GM23248 (cell line): ENCODE measurements at regions not wholly inside any gene's neighbourhood (a gene's known extent, or its start where the extent isn't known, plus 50 kb on each side); places are given as distances from the start of the nearest gene placed in this dataset.
A peak's percentile ranks its signal among the peaks of the same experiment; 100 is the strongest.

Experiments used
- DNase-seq: peaks from one replicate; pipeline ENCODE4 v3.0.0-alpha.2; 2015
- H2AFZ ChIP-seq: fragments of 200-600 bp; sonication (generic); 2 replicates; pipeline ENCODE4 v1.6.1; 2016; ENCODE audit warnings: antibody characterized with exemption
- H3F3A ChIP-seq: fragments of 200-600 bp; sonication (generic); 2 replicates; pipeline ENCODE4 v1.6.1; 2016; ENCODE audit warnings: mild to moderate bottlenecking, antibody characterized with exemption, mixed run types; ENCODE audit not compliant: insufficient read depth
- H3K27ac ChIP-seq: fragments of 200-600 bp; sonication (generic); 2 replicates; pipeline ENCODE4 v1.5.1; 2016; ENCODE audit warnings: mild to moderate bottlenecking
- H3K27me3 ChIP-seq: fragments of 200-600 bp; sonication (generic); replicated peaks from 2 replicates; pipeline ENCODE4 v1.6.1; 2016; ENCODE audit warnings: mild to moderate bottlenecking; ENCODE audit not compliant: insufficient read depth
- H3K36me3 ChIP-seq: fragments of 200-600 bp; sonication (generic); 2 replicates; pipeline ENCODE4 v1.6.1; 2016; ENCODE audit warnings: low read depth, mild to moderate bottlenecking
- H3K4me1 ChIP-seq: fragments of 200-600 bp; sonication (generic); 2 replicates; pipeline ENCODE4 v1.6.1; 2016; ENCODE audit warnings: mild to moderate bottlenecking; ENCODE audit not compliant: insufficient read depth
- H3K4me2 ChIP-seq: fragments of 200-600 bp; sonication (generic); one replicate; pipeline ENCODE4 v1.6.1; 2016; ENCODE audit warnings: mild to moderate bottlenecking; ENCODE audit not compliant: unreplicated experiment
- H3K4me3 ChIP-seq: fragments of 200-600 bp; sonication (generic); 2 replicates; pipeline ENCODE4 v1.5.1; 2016; ENCODE audit warnings: mild to moderate bottlenecking
- H3K79me2 ChIP-seq: fragments of 200-600 bp; sonication (generic); 2 replicates; pipeline ENCODE4 v1.6.1; 2016; ENCODE audit warnings: mild to moderate bottlenecking; ENCODE audit not compliant: insufficient read depth
- H3K9ac ChIP-seq: fragments of 200-600 bp; sonication (generic); 2 replicates; pipeline ENCODE4 v1.6.1; 2016; ENCODE audit warnings: mild to moderate bottlenecking
- H3K9me2 ChIP-seq: fragments of 200-600 bp; sonication (generic); 2 replicates; pipeline ENCODE4 v1.6.1; 2016; ENCODE audit warnings: mixed run types, mild to moderate bottlenecking, moderate library complexity; ENCODE audit not compliant: insufficient read depth
- H3K9me3 ChIP-seq: fragments of 200-600 bp; sonication (generic); one replicate; pipeline ENCODE4 v1.6.1; 2017; ENCODE audit warnings: low read depth
- H4K20me1 ChIP-seq: fragments of 200-600 bp; sonication (generic); 2 replicates; pipeline ENCODE4 v1.6.0; 2016; ENCODE audit not compliant: insufficient read depth
- EZH2 ChIP-seq: fragments of 200-600 bp; sonication (generic); IDR thresholded peaks from 2 replicates; pipeline ENCODE4 v1.6.1; 2018; ENCODE audit warnings: antibody characterized with exemption, mild to moderate bottlenecking; ENCODE audit not compliant: insufficient read depth, poor library complexity, severe bottlenecking
- EZH2phosphoT487 ChIP-seq: fragments of 200-600 bp; sonication (generic); IDR thresholded peaks from 2 replicates; pipeline ENCODE4 v1.6.1; 2018; ENCODE audit warnings: antibody characterized with exemption, moderate library complexity, mild to moderate bottlenecking, low read depth; ENCODE audit not compliant: insufficient read depth
- WGBS, 2 experiments: methylation state at CpG; one replicate each; pipeline ENCODE4 v1.1.6; 2015 to 2017; ENCODE audit warnings: low lambda C conversion rate in 2 of 2, low coverage in 1 of 2; ENCODE audit errors: missing lambda C conversion rate in 2 of 2; 5-methylcytosine and 5-hydroxymethylcytosine counted together
- in situ Hi-C: fragments of 300-500 bp; cut with MboI; formaldehyde crosslinking; loops from 2 replicates; pipeline ENCODE4 v1.15.0; 2020

DNA sequence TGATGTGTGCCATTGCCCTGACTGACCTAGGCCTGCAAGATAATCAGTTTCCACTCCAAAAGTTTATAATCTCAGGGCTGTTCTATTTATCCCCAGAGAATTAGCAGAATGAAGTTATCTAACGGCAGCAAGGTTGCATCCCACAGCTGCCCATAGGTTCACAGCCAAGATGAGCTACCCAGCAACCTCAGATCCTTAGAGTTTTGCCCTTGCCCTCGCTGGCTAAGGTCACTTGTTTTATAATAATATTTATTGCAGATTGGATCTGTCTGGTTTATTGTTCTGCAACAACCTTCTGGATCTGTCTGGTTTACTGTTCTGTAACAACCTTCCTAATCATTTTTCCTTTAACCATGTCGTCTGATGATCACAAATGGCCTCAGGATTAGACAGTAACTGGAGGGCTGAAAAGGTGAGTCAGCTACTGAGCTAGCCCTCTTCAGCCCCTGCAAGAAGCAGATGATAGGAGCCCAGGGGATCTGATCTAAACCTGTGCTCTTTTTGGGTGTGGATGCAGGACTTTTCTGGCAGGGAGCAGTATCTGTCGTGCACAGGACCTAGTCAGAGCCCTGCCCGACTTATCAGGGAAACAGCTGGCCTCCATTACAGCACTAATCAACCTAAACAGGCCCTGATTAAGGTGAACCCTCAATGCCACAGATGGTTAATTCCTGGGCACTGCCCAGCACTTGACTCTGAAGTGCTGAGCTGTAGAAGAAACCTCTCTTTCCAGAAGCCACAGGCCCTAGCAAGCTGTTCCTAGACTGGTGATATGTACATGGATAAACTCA lies 642.9 kb upstream of the KIRREL3 start:
- H3K79me2 ChIP-seq = no peaks in the 10 kb centered on the region
- H3K9me3 ChIP-seq = no peaks in the 10 kb centered on the region
- H2AFZ ChIP-seq = no peak overlapping the region
- H3K4me1 ChIP-seq = no peaks in the 10 kb centered on the region
- H3F3A ChIP-seq = no peaks in the 10 kb centered on the region
- H4K20me1 ChIP-seq = no peaks in the 10 kb centered on the region
- peaks cover 12% of the 10 kb centered on the region for H3K27me3 ChIP-seq
- no peak overlapping the region for H3K9ac ChIP-seq
- no peaks in the 10 kb centered on the region for H3K9me2 ChIP-seq
- no peak for DNase-seq
- H3K4me3 ChIP-seq = no peak overlapping the region
- H3K36me3 ChIP-seq = no peaks in the 10 kb centered on the region
- H3K27ac ChIP-seq = no peak overlapping the region
- 6 to 17% methylated on average over 5 of the region's 5 CpGs for WGBS, 2 experiments
- TF ChIP-seq EZH2phosphoT487 = no peak
- TF ChIP-seq EZH2 = no peak
- no peak overlapping the region for H3K4me2 ChIP-seq
- in situ Hi-C loops = no loop called here

DNA sequence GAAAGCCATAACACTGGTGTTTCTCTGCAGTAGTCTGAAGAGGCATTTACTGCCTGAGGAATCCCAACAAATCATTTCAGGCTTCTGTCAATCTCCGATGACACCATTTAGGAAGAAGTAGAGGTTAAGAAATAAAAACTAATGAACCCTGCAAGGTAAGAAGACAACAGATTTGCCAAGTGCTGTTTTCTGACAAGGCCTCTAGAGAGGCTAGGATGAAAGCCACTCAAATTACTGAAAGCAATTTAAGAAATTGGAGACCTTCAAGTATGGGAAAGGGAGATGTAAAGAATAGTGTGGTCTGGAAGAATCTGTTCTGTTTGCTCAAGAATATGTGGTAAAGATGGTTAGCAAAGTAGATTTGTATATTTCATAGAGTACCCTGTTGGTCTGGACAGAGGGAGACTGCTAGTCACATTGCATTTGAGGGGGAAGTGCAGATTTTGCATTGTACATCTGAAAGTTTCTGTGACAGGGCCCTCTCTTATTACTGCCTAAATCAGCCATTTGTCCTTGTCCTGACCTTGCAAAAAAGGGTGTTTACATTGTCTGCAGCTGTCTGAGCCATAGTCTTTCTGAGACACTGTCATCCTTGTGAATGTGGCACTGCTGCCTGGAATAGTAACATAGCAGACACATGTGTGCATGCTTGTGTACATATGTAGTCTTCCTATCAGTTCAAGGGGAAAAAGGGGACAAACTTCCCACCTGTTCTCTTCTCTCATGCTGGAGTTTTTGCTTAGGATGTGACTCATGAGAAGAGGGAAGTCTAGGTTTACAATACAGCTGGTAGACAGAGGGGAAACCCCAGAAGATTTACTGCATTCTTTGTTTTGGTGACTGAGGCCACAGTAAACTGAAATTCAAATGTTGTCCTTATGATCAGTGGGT lies 640.2 kb upstream of the KIRREL3 start:
- in situ Hi-C loops = no loop called here
- DNase-seq = no peak
- Histone ChIP-seq H3K79me2 (no peaks in the 10 kb centered on the region), H3F3A (no peaks in the 10 kb centered on the region), H3K9me2 (no peaks in the 10 kb centered on the region), H3K9ac (no peak overlapping the region), H2AFZ (no peak overlapping the region), H3K4me3 (no peak overlapping the region), H3K4me2 (no peak overlapping the region), H3K9me3 (no peaks in the 10 kb centered on the region), H4K20me1 (no peaks in the 10 kb centered on the region), H3K4me1 (no peaks in the 10 kb centered on the region), H3K27ac (no peak overlapping the region), H3K36me3 (no peaks in the 10 kb centered on the region), H3K27me3 (peaks cover 12% of the 10 kb centered on the region)
- 23 to 29% methylated on average over 1 of the region's 1 CpG for WGBS, 2 experiments
- TF ChIP-seq EZH2 = no peak
- no peak for TF ChIP-seq EZH2phosphoT487

DNA sequence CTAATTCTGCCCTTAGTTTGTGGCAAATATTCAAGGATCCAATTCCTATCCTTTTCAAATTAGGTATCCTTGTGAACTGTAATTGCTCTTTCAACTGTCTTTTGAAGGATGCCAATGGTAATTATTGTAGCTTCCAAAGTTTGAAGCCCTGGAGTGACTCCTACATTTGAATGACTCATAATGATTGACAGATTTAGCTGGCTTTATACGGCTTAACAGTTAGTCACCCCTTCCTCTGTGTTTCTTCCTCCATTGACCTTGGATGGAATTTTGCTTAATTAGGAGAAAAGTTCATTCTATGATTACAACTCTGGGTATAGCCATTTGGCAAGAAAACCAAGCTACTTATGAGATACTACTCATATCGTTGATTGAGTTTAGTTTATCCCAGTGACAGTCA lies 639.3 kb upstream of the KIRREL3 start:
- 10 to 21% methylated on average over 2 of the region's 2 CpGs for WGBS, 2 experiments
- TF ChIP-seq EZH2phosphoT487 (no peak), EZH2 (no peak)
- no peak for DNase-seq

DNA sequence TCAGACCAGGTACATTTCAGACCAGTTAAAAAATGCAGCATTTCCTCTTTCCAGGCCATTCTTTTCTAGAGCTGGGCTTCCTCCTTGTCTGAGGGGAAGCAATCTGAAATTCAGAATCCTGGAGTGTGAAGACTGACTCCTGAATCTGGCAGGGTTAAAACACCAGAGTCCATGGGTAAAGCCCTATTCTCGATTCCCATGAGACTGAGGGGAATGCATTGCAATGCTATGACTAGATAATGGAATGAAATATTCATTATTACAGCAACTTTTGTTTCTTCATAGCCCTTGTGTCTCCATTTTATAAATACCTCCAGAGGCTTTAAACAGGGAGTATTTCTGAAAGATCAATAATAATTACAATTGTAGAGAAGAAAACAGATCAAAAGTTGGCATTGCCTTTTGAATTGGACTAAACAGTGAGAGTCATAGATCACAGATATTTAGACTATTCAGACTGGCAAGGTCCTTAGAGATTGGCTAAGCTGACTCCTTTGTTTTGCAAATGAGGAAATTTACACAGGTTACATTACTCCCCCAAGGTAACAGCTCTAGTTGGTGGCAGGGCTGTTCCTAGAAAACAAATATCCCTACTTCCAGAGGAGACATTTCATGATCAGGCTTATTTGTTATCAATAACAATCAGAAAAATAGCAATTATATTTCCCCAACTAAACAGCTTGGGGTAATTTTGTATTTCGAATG lies 632.6 kb upstream of the KIRREL3 start:
- DNase-seq = peak; percentile 40
- Histone ChIP-seq H3K9me2 (no peaks in the 10 kb centered on the region), H3K4me3 (no peak overlapping the region), H3K27me3 (peaks cover 2% of the 10 kb centered on the region; the same call in 1 of the 2 replicates), H3K4me1 (no peaks in the 10 kb centered on the region), H4K20me1 (no peaks in the 10 kb centered on the region), H3K36me3 (no peaks in the 10 kb centered on the region), H3K4me2 (no peak overlapping the region), H3K27ac (no peak overlapping the region), H3K9me3 (no peaks in the 10 kb centered on the region), H3F3A (no peaks in the 10 kb centered on the region), H2AFZ (no peak overlapping the region), H3K79me2 (no peaks in the 10 kb centered on the region), H3K9ac (no peak overlapping the region)
- no peak for TF ChIP-seq EZH2phosphoT487
- no peak for TF ChIP-seq EZH2
- in situ Hi-C loops = no loop called here
- 2 to 9% methylated on average over 2 of the region's 2 CpGs for whole genome bisulfite sequencing, 2 experiments

More for the DNA sequence above, 639.3 kb upstream of the KIRREL3 start:
- no peaks in the 10 kb centered on the region for H3F3A ChIP-seq
- H3K36me3 ChIP-seq = no peaks in the 10 kb centered on the region
- no peak overlapping the region for H2AFZ ChIP-seq
- no peak overlapping the region for H3K4me2 ChIP-seq
- H3K79me2 ChIP-seq = no peaks in the 10 kb centered on the region
- no peak overlapping the region for H3K27ac ChIP-seq
- no peaks in the 10 kb centered on the region for H3K9me2 ChIP-seq
- H3K9ac ChIP-seq = no peak overlapping the region
- in situ Hi-C loops = no loop called here
- peaks cover 12% of the 10 kb centered on the region for H3K27me3 ChIP-seq
- H4K20me1 ChIP-seq = no peaks in the 10 kb centered on the region
- no peak overlapping the region for H3K4me3 ChIP-seq
- H3K9me3 ChIP-seq = no peaks in the 10 kb centered on the region
- H3K4me1 ChIP-seq = no peaks in the 10 kb centered on the region
